ENCODE measurements at regions not wholly inside any gene's neighbourhood (a gene's known extent, or its start where the extent isn't known, plus 50 kb on each side); places are given as distances from the start of the nearest gene placed in this dataset.
A peak's percentile ranks its signal among the peaks of the same experiment; 100 is the strongest.
"Not testable (repeated sequence)": the region's sequence is repeated elsewhere in the genome, so short reads cannot be mapped to it uniquely, and the experiment has no call there.

DNA sequence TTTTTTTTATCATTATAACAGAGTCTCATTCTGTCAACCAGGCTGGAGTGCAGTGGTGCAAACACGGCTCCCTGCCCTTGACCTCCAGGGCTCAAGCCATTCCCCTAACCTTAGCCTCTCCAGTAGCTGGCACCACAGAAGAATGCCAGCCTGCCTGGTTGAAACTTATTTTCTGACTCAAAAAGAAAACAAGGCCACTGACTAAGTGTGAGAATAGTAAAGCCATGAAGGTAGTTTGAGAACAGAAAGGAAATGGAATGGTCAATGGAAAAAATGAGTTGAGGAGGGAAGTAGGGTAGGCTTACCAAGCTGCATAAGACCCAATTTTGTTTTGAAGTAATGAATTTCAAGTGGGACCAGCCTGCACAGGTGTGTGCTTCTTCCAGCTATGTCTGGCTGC is 82.8 kb upstream of the RORB start:
- no peak for DNase-seq

DNA sequence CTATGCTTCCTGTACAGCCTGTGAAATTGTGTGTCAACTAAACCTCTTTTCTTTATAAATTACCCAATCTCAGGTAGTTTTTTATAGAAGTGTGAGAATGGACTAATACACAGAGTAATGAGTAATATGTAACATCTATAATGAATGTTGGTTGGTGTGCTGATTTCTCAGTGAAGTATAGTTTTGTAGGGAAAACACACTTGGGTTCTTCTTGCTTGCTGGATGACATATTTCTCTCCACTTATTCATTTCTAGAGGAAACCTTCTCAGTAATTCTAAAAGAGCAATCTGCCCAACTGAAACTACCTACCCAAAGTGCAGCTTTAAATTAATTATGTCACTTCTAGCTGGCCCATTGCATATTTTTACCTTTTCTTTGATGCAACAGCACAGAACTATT is 81.1 kb upstream of the RORB start:
- no peak for DNase-seq

DNA sequence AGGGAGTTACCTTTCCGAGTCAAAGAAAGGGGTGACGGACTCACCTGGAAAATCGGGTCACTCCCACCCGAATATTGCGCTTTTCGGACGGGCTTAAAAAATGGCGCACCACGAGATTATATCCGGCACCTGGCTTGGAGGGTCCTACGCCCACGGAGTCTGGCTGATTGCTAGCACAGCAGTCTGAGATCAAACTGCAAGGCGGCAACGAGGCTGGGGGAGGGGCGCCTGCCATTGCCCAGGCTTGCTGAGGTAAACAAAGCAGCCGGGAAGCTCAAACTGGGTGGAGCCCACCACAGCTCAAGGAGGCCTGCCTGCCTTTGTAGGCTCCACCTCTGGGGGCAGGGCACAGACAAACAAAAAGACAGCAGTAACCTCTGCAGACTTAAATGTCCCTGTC is 72.6 kb upstream of the RORB start:
- DNase-seq = not testable (repeated sequence)

DNA sequence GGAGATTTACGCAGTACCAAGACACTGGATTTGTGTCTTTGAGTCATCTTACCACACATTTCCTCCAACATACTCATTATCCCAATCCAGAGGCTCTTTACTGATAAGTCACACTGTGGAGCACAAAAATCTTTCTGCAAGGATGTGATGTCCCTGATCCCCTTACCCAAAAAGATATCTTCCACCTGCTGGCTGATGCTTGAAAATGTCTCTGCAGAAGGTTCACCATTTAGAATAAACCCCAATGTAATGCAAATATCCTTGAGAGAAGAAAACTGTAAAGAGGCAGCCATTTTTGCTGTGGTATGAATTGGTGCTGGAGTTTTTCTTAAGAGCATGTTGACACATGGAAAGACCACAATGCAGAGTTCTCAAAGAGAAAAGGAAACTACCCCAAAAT is 65.7 kb upstream of the RORB start:
- DNase-seq = no peak

DNA sequence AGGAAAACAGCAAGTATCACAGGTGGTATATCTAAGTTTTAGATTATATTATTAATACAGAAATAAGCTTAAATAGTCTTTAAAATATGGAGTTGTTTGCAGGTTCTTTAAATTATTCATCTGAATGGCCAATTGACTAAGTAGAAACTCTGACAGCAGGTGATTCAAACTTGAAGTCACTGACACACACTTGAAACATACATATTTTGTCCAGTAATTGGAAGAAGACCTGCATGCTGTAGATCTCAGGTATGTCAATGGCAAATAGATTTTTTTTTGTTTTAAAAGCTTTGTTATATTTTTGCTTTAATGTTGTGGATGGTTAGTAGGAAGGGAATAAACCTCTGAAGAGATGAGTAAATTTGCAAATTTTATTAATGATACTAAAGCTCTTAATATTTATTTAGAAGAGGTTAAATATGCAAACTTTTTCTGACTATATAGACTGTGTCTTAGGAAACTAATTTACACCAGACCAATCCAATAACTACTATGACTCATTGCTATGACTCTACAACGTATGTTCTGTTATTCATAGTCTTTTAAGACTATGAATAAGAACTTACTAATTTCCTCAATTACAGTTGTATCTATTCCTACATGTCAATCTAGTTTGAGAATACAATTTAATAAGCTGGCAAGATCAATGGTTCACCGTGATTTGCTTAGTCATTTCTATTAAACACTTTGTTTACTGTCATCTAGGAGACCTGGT is 53.9 kb upstream of the RORB start:
- no peak for DNase-seq

DNA sequence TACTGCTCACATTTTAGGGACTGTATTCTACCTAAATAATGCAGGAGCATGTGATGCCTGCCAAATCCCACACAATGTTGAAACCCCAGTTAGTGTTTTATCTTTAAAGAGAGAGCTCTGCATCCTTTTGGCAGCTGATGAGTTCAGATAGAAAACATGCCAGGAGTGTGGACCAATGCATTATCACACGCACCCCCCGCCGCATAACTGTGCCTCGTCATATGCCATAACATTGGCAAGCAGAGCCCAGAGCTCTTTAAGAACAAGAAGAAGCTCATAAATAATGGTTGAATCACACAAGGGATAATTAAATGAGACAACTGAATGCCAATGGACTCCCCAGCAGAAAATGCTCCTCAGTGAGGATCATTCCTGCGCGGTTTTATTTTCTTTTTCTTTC is 52.8 kb upstream of the RORB start:
- DNase-seq = peak in 2 of 58 donors; percentile 1 to 2
